ENCODE measurements at regions not wholly inside any gene's neighbourhood (a gene's known extent, or its start where the extent isn't known, plus 50 kb on each side); places are given as distances from the start of the nearest gene placed in this dataset.

DNA sequence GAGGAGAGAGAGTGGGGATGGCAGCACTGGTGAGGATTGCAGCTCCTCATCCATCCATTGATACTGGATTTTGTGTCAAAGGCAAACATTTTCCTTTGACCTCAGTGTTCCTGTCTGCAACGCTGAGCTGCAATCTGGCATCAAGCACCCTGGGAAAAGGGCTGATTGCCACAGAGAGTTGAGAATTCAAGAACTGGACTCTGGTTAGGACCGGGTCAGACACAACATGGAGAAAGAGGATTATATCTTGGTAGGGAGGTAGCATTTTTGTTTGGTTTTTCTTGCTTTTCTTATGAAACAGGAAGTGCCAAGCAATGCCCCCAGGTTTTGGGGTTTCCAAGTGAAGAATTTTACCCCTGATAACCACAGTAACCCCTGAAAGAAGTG is 81.9 kb upstream of the PKDCC start:
- TF ChIP-seq, protein P1, sequence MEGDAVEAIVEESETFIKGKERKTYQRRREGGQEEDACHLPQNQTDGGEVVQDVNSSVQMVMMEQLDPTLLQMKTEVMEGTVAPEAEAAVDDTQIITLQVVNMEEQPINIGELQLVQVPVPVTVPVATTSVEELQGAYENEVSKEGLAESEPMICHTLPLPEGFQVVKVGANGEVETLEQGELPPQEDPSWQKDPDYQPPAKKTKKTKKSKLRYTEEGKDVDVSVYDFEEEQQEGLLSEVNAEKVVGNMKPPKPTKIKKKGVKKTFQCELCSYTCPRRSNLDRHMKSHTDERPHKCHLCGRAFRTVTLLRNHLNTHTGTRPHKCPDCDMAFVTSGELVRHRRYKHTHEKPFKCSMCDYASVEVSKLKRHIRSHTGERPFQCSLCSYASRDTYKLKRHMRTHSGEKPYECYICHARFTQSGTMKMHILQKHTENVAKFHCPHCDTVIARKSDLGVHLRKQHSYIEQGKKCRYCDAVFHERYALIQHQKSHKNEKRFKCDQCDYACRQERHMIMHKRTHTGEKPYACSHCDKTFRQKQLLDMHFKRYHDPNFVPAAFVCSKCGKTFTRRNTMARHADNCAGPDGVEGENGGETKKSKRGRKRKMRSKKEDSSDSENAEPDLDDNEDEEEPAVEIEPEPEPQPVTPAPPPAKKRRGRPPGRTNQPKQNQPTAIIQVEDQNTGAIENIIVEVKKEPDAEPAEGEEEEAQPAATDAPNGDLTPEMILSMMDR (conservative IDR thresholded peaks at IDR 0.05; ENCODE audit: low read length) = no peak
- TF ChIP-seq EZH2phosphoT487 (IDR thresholded peaks at IDR 0.05; ENCODE audit: borderline replicate concordance, low read depth, low read length) = no peak
